Loucy (cell line): ENCODE measurements at regions not wholly inside any gene's neighbourhood (a gene's known extent, or its start where the extent isn't known, plus 50 kb on each side); places are given as distances from the start of the nearest gene placed in this dataset.

ENCODE experiments used
- CTCF ChIP-seq: fragments of 200-600 bp; sonication (generic); conservative IDR thresholded peaks from 2 replicates; pipeline ENCODE4 v1.5.1; 2014; ENCODE audit warnings: mild to moderate bottlenecking, antibody characterized with exemption, low read length
- EZH2phosphoT487 ChIP-seq: fragments of 200-600 bp; IDR thresholded peaks from 2 replicates; pipeline ENCODE4 v1.6.1; 2018; ENCODE audit warnings: antibody characterized with exemption, mild to moderate bottlenecking, moderate library complexity, borderline replicate concordance

GRCh38 chr5:110852053-110852452 is 113.2 kb downstream of the SLC25A46 start:
- no peak for TF ChIP-seq CTCF
- no peak for TF ChIP-seq EZH2phosphoT487
